Neural cell (in vitro differentiated cells): ENCODE measurements at regions not wholly inside any gene's neighbourhood (a gene's known extent, or its start where the extent isn't known, plus 50 kb on each side); places are given as distances from the start of the nearest gene placed in this dataset.

ENCODE experiments used
- EP300 ChIP-seq: fragments of 450-650 bp; conservative IDR thresholded peaks from 2 replicates; pipeline ENCODE4 v1.6.1; 2014; ENCODE audit warnings: antibody characterized with exemption, mild to moderate bottlenecking, moderate library complexity; ENCODE audit not compliant: poor library complexity, severe bottlenecking
- EZH2 ChIP-seq: fragments of 200-600, 300-800 bp; shearing (Covaris generic), sonication (generic); IDR thresholded peaks from 2 replicates; pipeline ENCODE4 v1.6.1; 2014; ENCODE audit warnings: antibody characterized with exemption, low read length, borderline replicate concordance, mild to moderate bottlenecking; ENCODE audit not compliant: insufficient read depth, poor library complexity, severe bottlenecking
- MXI1 ChIP-seq: fragments of 450-650 bp; conservative IDR thresholded peaks from 2 replicates; pipeline ENCODE4 v1.6.1; 2014; ENCODE audit warnings: antibody characterized with exemption, mild to moderate bottlenecking; ENCODE audit not compliant: poor library complexity, severe bottlenecking
- POLR2AphosphoS5 ChIP-seq: IDR thresholded peaks from 2 replicates; pipeline ENCODE4 v1.6.1; 2012
- TAF1 ChIP-seq: IDR thresholded peaks from 2 replicates; pipeline ENCODE4 v1.6.1; 2012; ENCODE audit warnings: low read depth
- TF ChIP-seq, protein P1 (sequence below): fragments of 450-650 bp; IDR thresholded peaks from 2 replicates; pipeline ENCODE4 v1.5.1; 2014; ENCODE audit warnings: antibody characterized with exemption, mild to moderate bottlenecking, moderate library complexity; ENCODE audit not compliant: poor library complexity, severe bottlenecking
- TF ChIP-seq, protein P2 (sequence below): IDR thresholded peaks from 2 replicates; pipeline ENCODE4 v1.6.1; 2012; ENCODE audit warnings: borderline replicate concordance

DNA sequence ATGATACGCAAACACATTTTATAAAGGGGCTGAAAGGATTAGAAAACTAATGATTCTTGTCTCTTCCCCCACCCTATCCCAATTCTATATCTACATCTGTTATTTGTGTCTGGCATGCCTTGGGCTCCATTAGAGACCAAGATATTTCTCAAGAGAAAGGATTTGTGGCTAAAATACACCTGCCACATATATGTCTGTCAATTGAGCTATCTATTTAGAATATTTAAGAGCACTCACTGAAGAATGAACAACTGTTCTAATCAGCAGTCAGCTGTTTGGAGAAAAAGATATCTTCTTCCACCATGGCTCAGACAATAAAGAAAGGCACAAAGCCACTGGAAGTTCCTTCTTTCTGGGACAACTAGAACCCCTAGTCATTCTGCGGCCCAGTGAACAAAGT, 61.7 kb upstream of the LRRN1 start:
- no peak for TF ChIP-seq EP300
- TF ChIP-seq, protein P1, sequence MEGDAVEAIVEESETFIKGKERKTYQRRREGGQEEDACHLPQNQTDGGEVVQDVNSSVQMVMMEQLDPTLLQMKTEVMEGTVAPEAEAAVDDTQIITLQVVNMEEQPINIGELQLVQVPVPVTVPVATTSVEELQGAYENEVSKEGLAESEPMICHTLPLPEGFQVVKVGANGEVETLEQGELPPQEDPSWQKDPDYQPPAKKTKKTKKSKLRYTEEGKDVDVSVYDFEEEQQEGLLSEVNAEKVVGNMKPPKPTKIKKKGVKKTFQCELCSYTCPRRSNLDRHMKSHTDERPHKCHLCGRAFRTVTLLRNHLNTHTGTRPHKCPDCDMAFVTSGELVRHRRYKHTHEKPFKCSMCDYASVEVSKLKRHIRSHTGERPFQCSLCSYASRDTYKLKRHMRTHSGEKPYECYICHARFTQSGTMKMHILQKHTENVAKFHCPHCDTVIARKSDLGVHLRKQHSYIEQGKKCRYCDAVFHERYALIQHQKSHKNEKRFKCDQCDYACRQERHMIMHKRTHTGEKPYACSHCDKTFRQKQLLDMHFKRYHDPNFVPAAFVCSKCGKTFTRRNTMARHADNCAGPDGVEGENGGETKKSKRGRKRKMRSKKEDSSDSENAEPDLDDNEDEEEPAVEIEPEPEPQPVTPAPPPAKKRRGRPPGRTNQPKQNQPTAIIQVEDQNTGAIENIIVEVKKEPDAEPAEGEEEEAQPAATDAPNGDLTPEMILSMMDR = no peak
- TF ChIP-seq TAF1 = no peak
- no peak for TF ChIP-seq POLR2AphosphoS5
- no peak for TF ChIP-seq MXI1
- no peak for TF ChIP-seq EZH2
- TF ChIP-seq, protein P2, sequence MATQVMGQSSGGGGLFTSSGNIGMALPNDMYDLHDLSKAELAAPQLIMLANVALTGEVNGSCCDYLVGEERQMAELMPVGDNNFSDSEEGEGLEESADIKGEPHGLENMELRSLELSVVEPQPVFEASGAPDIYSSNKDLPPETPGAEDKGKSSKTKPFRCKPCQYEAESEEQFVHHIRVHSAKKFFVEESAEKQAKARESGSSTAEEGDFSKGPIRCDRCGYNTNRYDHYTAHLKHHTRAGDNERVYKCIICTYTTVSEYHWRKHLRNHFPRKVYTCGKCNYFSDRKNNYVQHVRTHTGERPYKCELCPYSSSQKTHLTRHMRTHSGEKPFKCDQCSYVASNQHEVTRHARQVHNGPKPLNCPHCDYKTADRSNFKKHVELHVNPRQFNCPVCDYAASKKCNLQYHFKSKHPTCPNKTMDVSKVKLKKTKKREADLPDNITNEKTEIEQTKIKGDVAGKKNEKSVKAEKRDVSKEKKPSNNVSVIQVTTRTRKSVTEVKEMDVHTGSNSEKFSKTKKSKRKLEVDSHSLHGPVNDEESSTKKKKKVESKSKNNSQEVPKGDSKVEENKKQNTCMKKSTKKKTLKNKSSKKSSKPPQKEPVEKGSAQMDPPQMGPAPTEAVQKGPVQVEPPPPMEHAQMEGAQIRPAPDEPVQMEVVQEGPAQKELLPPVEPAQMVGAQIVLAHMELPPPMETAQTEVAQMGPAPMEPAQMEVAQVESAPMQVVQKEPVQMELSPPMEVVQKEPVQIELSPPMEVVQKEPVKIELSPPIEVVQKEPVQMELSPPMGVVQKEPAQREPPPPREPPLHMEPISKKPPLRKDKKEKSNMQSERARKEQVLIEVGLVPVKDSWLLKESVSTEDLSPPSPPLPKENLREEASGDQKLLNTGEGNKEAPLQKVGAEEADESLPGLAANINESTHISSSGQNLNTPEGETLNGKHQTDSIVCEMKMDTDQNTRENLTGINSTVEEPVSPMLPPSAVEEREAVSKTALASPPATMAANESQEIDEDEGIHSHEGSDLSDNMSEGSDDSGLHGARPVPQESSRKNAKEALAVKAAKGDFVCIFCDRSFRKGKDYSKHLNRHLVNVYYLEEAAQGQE = no peak
